Tibial nerve (tissue), 4 donors: ENCODE measurements at regions not wholly inside any gene's neighbourhood (a gene's known extent, or its start where the extent isn't known, plus 50 kb on each side); places are given as distances from the start of the nearest gene placed in this dataset.

ENCODE experiments used
- DNase-seq, 2 donors: peaks; one replicate each; pipeline ENCODE4 v3.0.0-alpha.2; 2019; ENCODE audit warnings: low spot score in 2 of 2
- H3K27ac ChIP-seq, 4 donors: fragments of 200-600 bp; sonication (generic) in 3 of 4; one replicate each; pipeline ENCODE4 v1.5.1; 2017 to 2019; ENCODE audit warnings: mild to moderate bottlenecking in 1 of 4
- H3K27me3 ChIP-seq, 2 donors: fragments of 200-600 bp; sonication (generic) in 1 of 2; one replicate each; pipeline versions ENCODE4 v1.5.1 to v1.6.0; 2017 to 2019
- H3K36me3 ChIP-seq, 3 donors: fragments of 200-600 bp; sonication (generic); one replicate each; pipeline ENCODE4 v1.5.1; 2018 to 2019
- H3K4me1 ChIP-seq, 4 donors: fragments of 200-600 bp; sonication (generic) in 3 of 4; one replicate each; pipeline ENCODE4 v1.5.1; 2017 to 2019
- H3K4me3 ChIP-seq, 4 donors: fragments of 200-600 bp; sonication (generic) in 3 of 4; one replicate each; pipeline ENCODE4 v1.5.1; 2017 to 2019; ENCODE audit warnings: mild to moderate bottlenecking in 1 of 4, moderate library complexity in 1 of 4
- H3K9me3 ChIP-seq, 4 donors: fragments of 200-600 bp; sonication (generic) in 3 of 4; one replicate each; pipeline ENCODE4 v1.5.1; 2017 to 2019
- CTCF ChIP-seq, 5 experiments: fragments of 200-600 bp in 3 of 5; fragments of 450-650 bp in 2 of 5; sonication (generic) in 3 of 5; IDR thresholded peaks; one replicate each; pipeline ENCODE4 v1.5.1; 2016 to 2019; ENCODE audit warnings: antibody characterized with exemption in 5 of 5, mild to moderate bottlenecking in 3 of 5, moderate library complexity in 2 of 5
- EP300 ChIP-seq, 2 donors: sonication (generic); formaldehyde crosslinking; IDR thresholded peaks; one replicate each; pipeline ENCODE4 v1.6.1; 2017; ENCODE audit warnings: antibody characterized with exemption in 2 of 2, mild to moderate bottlenecking in 1 of 2
- POLR2A ChIP-seq, 2 donors: fragments of 450-650 bp; IDR thresholded peaks; one replicate each; pipeline ENCODE4 v1.6.1; 2017; ENCODE audit warnings: antibody characterized with exemption in 2 of 2, mild to moderate bottlenecking in 2 of 2, moderate library complexity in 2 of 2
- WGBS, 2 donors: methylation state at CpG; one replicate each; pipeline ENCODE4 v1.1.5; 2018; 5-methylcytosine and 5-hydroxymethylcytosine counted together

GRCh38 chr12:114744691-114745090 is 60.7 kb upstream of the TBX3 start:
- H3K4me3 ChIP-seq, result no peak overlapping the region
- no peak for DNase-seq
- H3K36me3 ChIP-seq, result no peaks in the 10 kb centered on the region
- peaks cover 0 to 2% (median 0%) of the 10 kb centered on the region in 4 donors for H3K9me3 ChIP-seq
- TF ChIP-seq EP300 (IDR thresholded peaks at IDR 0.05), result no peak
- TF ChIP-seq POLR2A (IDR thresholded peaks at IDR 0.05), result no peak
- TF ChIP-seq CTCF (IDR thresholded peaks at IDR 0.05), result no peak
- H3K27ac ChIP-seq, result no peak overlapping the region
- 71 to 72% methylated on average over 15 of the region's 15 CpGs for WGBS, 2 donors
- no peaks in the 10 kb centered on the region for H3K27me3 ChIP-seq
- no peaks in the 10 kb centered on the region for H3K4me1 ChIP-seq

- Histone ChIP-seq H3K27me3 (no peaks in the 10 kb centered on the region), H3K4me3 (no peak overlapping the region), H3K9me3 (peaks cover 0 to 2% (median 0%) of the 10 kb centered on the region in 4 donors), H3K4me1 (no peaks in the 10 kb centered on the region), H3K27ac (no peak overlapping the region), H3K36me3 (no peaks in the 10 kb centered on the region)
- WGBS, 2 donors, result 88 to 92% methylated on average over 6 of the region's 6 CpGs
- DNase-seq, result no peak
- TF ChIP-seq CTCF (IDR thresholded peaks at IDR 0.05) (no peak), EP300 (IDR thresholded peaks at IDR 0.05) (no peak), POLR2A (IDR thresholded peaks at IDR 0.05) (no peak)
Observed at GRCh38 chr12:114744285-114744684, 60.3 kb upstream of the TBX3 start.

- Histone ChIP-seq H3K4me1 (no peaks in the 10 kb centered on the region), H3K27me3 (no peaks in the 10 kb centered on the region), H3K9me3 (peaks cover 0 to 2% (median 0%) of the 10 kb centered on the region in 4 donors), H3K36me3 (no peaks in the 10 kb centered on the region), H3K27ac (no peak overlapping the region), H3K4me3 (no peak overlapping the region)
- TF ChIP-seq POLR2A (IDR thresholded peaks at IDR 0.05), result no peak
- WGBS, 2 donors, result 93 to 100% methylated on average over 1 of the region's 1 CpG
- DNase-seq, result no peak
Observed at GRCh38 chr12:114743799-114744198, 59.8 kb upstream of the TBX3 start.

GRCh38 chr12:114743289-114743688 is 59.3 kb upstream of the TBX3 start:
- no peak for TF ChIP-seq EP300 (IDR thresholded peaks at IDR 0.05)
- TF ChIP-seq POLR2A (IDR thresholded peaks at IDR 0.05), result no peak
- TF ChIP-seq CTCF (IDR thresholded peaks at IDR 0.05), result no peak
- H3K36me3 ChIP-seq, result no peaks in the 10 kb centered on the region
- 73 to 85% methylated on average over 4 of the region's 4 CpGs for WGBS, 2 donors
- no peaks in the 10 kb centered on the region for H3K4me1 ChIP-seq
- H3K4me3 ChIP-seq, result no peak overlapping the region
- no peak for DNase-seq
- no peaks in the 10 kb centered on the region for H3K27me3 ChIP-seq
- H3K9me3 ChIP-seq, result peaks cover 0 to 2% (median 0%) of the 10 kb centered on the region in 4 donors
- H3K27ac ChIP-seq, result no peak overlapping the region

GRCh38 chr12:114742363-114742762 is 58.4 kb upstream of the TBX3 start:
- Histone ChIP-seq H3K9me3 (peaks cover 0 to 2% (median 0%) of the 10 kb centered on the region in 4 donors), H3K27me3 (no peaks in the 10 kb centered on the region), H3K27ac (no peak overlapping the region), H3K4me3 (no peak overlapping the region), H3K36me3 (no peaks in the 10 kb centered on the region), H3K4me1 (no peaks in the 10 kb centered on the region)
- WGBS, 2 donors, result 59 to 80% methylated on average over 9 of the region's 9 CpGs
- DNase-seq, result no peak
- TF ChIP-seq EP300 (IDR thresholded peaks at IDR 0.05), result no peak
- TF ChIP-seq POLR2A (IDR thresholded peaks at IDR 0.05), result no peak
- no peak for TF ChIP-seq CTCF (IDR thresholded peaks at IDR 0.05)

GRCh38 chr12:114741940-114742339 is 58.0 kb upstream of the TBX3 start:
- no peak overlapping the region for H3K4me3 ChIP-seq
- no peak overlapping the region for H3K27ac ChIP-seq
- H3K9me3 ChIP-seq, result peaks cover 0 to 2% (median 0%) of the 10 kb centered on the region in 4 donors
- TF ChIP-seq EP300 (IDR thresholded peaks at IDR 0.05) (no peak), POLR2A (IDR thresholded peaks at IDR 0.05) (no peak), CTCF (IDR thresholded peaks at IDR 0.05) (no peak)
- DNase-seq, result no peak
- WGBS, 2 donors, result 87 to 98% methylated on average over 4 of the region's 4 CpGs
- H3K27me3 ChIP-seq, result peaks cover 0 to under 1% of the 10 kb centered on the region in 2 donors
- no peaks in the 10 kb centered on the region for H3K36me3 ChIP-seq
- H3K4me1 ChIP-seq, result no peaks in the 10 kb centered on the region
